Fibroblast of lung (primary cell): ENCODE measurements at regions not wholly inside any gene's neighbourhood (a gene's known extent, or its start where the extent isn't known, plus 50 kb on each side); places are given as distances from the start of the nearest gene placed in this dataset.

Experiments
- DNase-seq, 2 donors: peaks; one replicate each; pipeline versions ENCODE4 v3.0.0 to v3.0.0-alpha.2; 2010; ENCODE audit warnings: low read depth in 2 of 2
- H2AFZ ChIP-seq: 2 replicates; pipeline ENCODE4 v1.5.1; 2012; ENCODE audit warnings: low read length, control low read depth, inconsistent platforms
- H3K27ac ChIP-seq: 2 replicates; pipeline ENCODE4 v1.5.1; 2011; ENCODE audit warnings: low read length, control low read depth; ENCODE audit not compliant: insufficient read depth
- H3K27me3 ChIP-seq: 2 replicates; pipeline ENCODE4 v1.5.1; 2011; ENCODE audit warnings: mild to moderate bottlenecking, low read length; ENCODE audit not compliant: control insufficient read depth, insufficient read depth
- H3K36me3 ChIP-seq: 2 replicates; pipeline ENCODE4 v1.5.1; 2011; ENCODE audit warnings: low read length; ENCODE audit not compliant: control insufficient read depth, insufficient read depth
- H3K4me1 ChIP-seq: 2 replicates; pipeline ENCODE4 v1.5.1; 2011; ENCODE audit warnings: low read length; ENCODE audit not compliant: control insufficient read depth, insufficient read depth; ENCODE audit errors: extremely low read depth
- H3K4me2 ChIP-seq: 2 replicates; pipeline ENCODE4 v1.5.1; 2011; ENCODE audit warnings: low read length, control low read depth; ENCODE audit not compliant: insufficient read depth; ENCODE audit errors: extremely low read depth
- H3K4me3 ChIP-seq, 4 experiments: fragments of 200-600 bp in 1 of 4; sonication (generic) in 1 of 4; replicated peaks in 1 of 4; 2 replicates each; pipeline ENCODE4 v1.5.1; 2011 to 2016; ENCODE audit warnings: low read length in 4 of 4, low read depth in 3 of 4, mild to moderate bottlenecking in 3 of 4, control low read depth in 2 of 4, inconsistent platforms in 1 of 4, mixed read lengths in 1 of 4; ENCODE audit not compliant: insufficient read depth in 1 of 4; ENCODE audit errors: control extremely low read depth in 1 of 4
- H3K79me2 ChIP-seq: 2 replicates; pipeline ENCODE4 v1.5.1; 2012; ENCODE audit warnings: mild to moderate bottlenecking, low read length, inconsistent platforms; ENCODE audit not compliant: control insufficient read depth, insufficient read depth
- H3K9ac ChIP-seq: 2 replicates; pipeline ENCODE4 v1.5.1; 2011; ENCODE audit warnings: mild to moderate bottlenecking, low read length, control low read depth; ENCODE audit not compliant: insufficient read depth
- H3K9me3 ChIP-seq: 2 replicates; pipeline ENCODE4 v1.5.1; 2012; ENCODE audit warnings: low read depth, low read length; ENCODE audit not compliant: control insufficient read depth, insufficient read depth
- H4K20me1 ChIP-seq: 2 replicates; pipeline ENCODE4 v1.5.1; 2011; ENCODE audit warnings: low read length; ENCODE audit not compliant: control insufficient read depth, insufficient read depth; ENCODE audit errors: extremely low read depth
- EZH2 ChIP-seq: IDR thresholded peaks from 2 replicates; pipeline ENCODE4 v1.5.1; 2012; ENCODE audit warnings: low read length, control low read depth, mild to moderate bottlenecking; ENCODE audit errors: missing control alignments
- TF ChIP-seq, protein P1 (sequence below), 2 donors: IDR thresholded peaks in 1 of 2; conservative IDR thresholded peaks in 1 of 2; 1 replicate in 1 of 2; 2 replicates in 1 of 2; pipeline ENCODE4 v1.5.1; 2011 to 2012; ENCODE audit warnings: low read length in 2 of 2, control low read depth in 1 of 2, inconsistent platforms in 1 of 2, low read depth in 1 of 2, mild to moderate bottlenecking in 1 of 2

DNA sequence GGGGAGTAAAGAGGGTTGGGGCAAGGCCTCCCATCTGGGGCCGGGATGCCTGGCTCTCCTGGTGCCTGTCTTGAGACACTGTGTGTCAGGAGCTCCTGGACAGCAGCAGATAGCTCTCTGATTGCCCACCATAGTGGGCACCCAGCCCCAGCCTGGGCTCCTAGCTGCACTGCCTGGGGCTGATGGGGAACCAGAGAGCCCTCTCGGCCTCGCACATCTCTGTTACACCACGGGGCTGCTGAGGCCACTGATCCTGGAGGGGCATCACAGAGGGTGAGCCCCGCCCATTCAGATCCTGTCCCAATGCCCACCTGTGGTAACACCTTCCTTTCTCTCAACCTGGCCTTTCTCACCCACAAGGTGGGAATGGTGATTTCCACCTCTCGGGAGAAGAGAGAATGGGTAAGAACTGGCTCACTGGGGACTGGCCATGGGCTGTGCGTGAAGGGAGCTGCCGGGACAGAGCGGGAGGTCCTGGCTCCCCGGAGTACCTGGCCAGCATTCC, 135.9 kb downstream of the URI1 start:
- Histone ChIP-seq H3K4me2 (no peak overlapping the region), H3K36me3 (no peaks in the 10 kb centered on the region), H2AFZ (no peak overlapping the region)

DNA sequence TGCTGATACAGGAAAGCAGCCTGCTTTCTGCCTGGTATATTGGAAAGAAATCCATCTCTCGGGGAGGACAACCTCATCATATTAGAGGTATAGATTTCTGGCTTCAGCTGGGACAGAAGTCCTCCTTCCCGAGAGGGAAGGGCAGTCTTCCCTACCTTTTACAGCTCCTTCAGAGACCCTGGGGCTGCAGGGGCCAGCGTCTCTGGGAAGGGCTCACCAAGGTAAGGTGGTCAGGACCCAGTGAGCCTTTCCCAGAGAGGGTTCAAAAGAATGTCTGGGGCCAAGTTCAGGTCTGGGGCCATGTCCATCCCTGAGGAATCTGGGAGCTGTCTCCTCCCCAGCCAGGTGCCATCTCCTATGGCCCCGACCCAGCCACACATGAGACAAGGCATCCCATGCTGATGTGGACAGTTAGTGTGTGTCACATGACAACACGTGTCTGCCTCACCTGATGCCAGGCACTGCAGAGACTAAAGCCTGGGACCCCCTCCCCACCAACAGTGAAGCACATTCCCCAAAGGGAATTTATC, 136.4 kb downstream of the URI1 start:
- H3K4me2 ChIP-seq: no peak overlapping the region
- H3K79me2 ChIP-seq: no peaks in the 10 kb centered on the region
- DNase-seq: no peak
- no peak overlapping the region for H3K9ac ChIP-seq
- no peak overlapping the region for H3K27ac ChIP-seq
- no peak overlapping the region for H2AFZ ChIP-seq
- no peaks in the 10 kb centered on the region for H3K36me3 ChIP-seq
- no peaks in the 10 kb centered on the region for H3K9me3 ChIP-seq
- H3K4me3 ChIP-seq: no peak overlapping the region
- no peak for TF ChIP-seq EZH2
- TF ChIP-seq, protein P1, sequence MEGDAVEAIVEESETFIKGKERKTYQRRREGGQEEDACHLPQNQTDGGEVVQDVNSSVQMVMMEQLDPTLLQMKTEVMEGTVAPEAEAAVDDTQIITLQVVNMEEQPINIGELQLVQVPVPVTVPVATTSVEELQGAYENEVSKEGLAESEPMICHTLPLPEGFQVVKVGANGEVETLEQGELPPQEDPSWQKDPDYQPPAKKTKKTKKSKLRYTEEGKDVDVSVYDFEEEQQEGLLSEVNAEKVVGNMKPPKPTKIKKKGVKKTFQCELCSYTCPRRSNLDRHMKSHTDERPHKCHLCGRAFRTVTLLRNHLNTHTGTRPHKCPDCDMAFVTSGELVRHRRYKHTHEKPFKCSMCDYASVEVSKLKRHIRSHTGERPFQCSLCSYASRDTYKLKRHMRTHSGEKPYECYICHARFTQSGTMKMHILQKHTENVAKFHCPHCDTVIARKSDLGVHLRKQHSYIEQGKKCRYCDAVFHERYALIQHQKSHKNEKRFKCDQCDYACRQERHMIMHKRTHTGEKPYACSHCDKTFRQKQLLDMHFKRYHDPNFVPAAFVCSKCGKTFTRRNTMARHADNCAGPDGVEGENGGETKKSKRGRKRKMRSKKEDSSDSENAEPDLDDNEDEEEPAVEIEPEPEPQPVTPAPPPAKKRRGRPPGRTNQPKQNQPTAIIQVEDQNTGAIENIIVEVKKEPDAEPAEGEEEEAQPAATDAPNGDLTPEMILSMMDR (conservative IDR thresholded peaks at IDR 0.05 in 1 of 2, IDR thresholded peaks at IDR 0.05 in 1 of 2; ENCODE audit: low read depth in 1 of 2, low read length in 2 of 2): no peak
- no peaks in the 10 kb centered on the region for H4K20me1 ChIP-seq
- H3K4me1 ChIP-seq: no peaks in the 10 kb centered on the region
- H3K27me3 ChIP-seq: no peaks in the 10 kb centered on the region

More for the DNA sequence above, 135.9 kb downstream of the URI1 start:
- no peaks in the 10 kb centered on the region for H4K20me1 ChIP-seq
- no peak for TF ChIP-seq EZH2
- TF ChIP-seq, protein P1 (conservative IDR thresholded peaks at IDR 0.05 in 1 of 2, IDR thresholded peaks at IDR 0.05 in 1 of 2; ENCODE audit: low read depth in 1 of 2, low read length in 2 of 2): no peak
- no peak overlapping the region for H3K4me3 ChIP-seq
- no peaks in the 10 kb centered on the region for H3K4me1 ChIP-seq
- H3K27me3 ChIP-seq: no peaks in the 10 kb centered on the region
- H3K9me3 ChIP-seq: no peaks in the 10 kb centered on the region
- DNase-seq: no peak
- no peak overlapping the region for H3K9ac ChIP-seq
- no peaks in the 10 kb centered on the region for H3K79me2 ChIP-seq
- H3K27ac ChIP-seq: no peak overlapping the region

DNA sequence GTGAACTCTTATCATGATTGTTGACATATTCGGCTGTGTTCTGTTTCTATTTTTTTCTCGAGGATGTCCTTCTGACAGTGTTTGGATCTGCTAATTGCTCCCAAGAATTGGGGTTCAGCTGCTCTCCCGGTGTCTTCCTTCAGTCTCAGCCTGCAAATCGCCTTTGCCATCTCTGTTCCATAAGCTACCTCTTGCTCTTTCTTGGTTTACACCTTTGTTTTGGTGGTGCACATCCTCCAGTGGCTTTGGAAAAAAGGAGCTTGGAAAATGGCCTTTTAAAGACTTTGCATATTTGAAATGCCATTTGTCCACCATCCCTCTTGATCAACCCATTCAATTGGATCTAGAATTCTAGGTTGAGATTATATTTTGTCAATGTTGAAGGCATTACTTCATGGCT, 137.2 kb downstream of the URI1 start:
- no peak for DNase-seq
- H3K79me2 ChIP-seq: no peaks in the 10 kb centered on the region
- H3K36me3 ChIP-seq: no peaks in the 10 kb centered on the region
- H3K27me3 ChIP-seq: no peaks in the 10 kb centered on the region
- no peak overlapping the region for H3K4me2 ChIP-seq
- no peaks in the 10 kb centered on the region for H3K9me3 ChIP-seq
- H3K9ac ChIP-seq: no peak overlapping the region
- no peak overlapping the region for H3K4me3 ChIP-seq
- H4K20me1 ChIP-seq: no peaks in the 10 kb centered on the region
- no peak overlapping the region for H2AFZ ChIP-seq
- TF ChIP-seq, protein P1 (conservative IDR thresholded peaks at IDR 0.05 in 1 of 2, IDR thresholded peaks at IDR 0.05 in 1 of 2; ENCODE audit: low read depth in 1 of 2, low read length in 2 of 2): no peak
- no peak for TF ChIP-seq EZH2
- H3K4me1 ChIP-seq: no peaks in the 10 kb centered on the region
- H3K27ac ChIP-seq: no peak overlapping the region
